Erythroblast (primary cell): ENCODE measurements at regions not wholly inside any gene's neighbourhood (a gene's known extent, or its start where the extent isn't known, plus 50 kb on each side); places are given as distances from the start of the nearest gene placed in this dataset.

Experiments
- GATA1 ChIP-seq: IDR thresholded peaks from 2 replicates; pipeline ENCODE4 v1.6.1; 2011; ENCODE audit warnings: low read depth, mild to moderate bottlenecking, control low read depth, low read length, moderate library complexity
- POLR2A ChIP-seq: IDR thresholded peaks from 2 replicates; pipeline ENCODE4 v1.6.1; 2011; ENCODE audit warnings: mild to moderate bottlenecking, low read length

GRCh38 chr19:34852669-34853068, 74.0 kb upstream of the ZNF30 start:
- TF ChIP-seq POLR2A (no peak), GATA1 (no peak)
